ENCODE measurements at regions not wholly inside any gene's neighbourhood (a gene's known extent, or its start where the extent isn't known, plus 50 kb on each side); places are given as distances from the start of the nearest gene placed in this dataset.
"Not testable (repeated sequence)": the region's sequence is repeated elsewhere in the genome, so short reads cannot be mapped to it uniquely, and the experiment has no call there.

- H3K9ac ChIP-seq = no peak overlapping the region
- H3K79me2 ChIP-seq (ENCODE audit: low read depth) = no peaks in the 10 kb centered on the region
- no peaks in the 10 kb centered on the region for H3K36me3 ChIP-seq
- peaks cover 1% of the 10 kb centered on the region for H3K9me3 Mint-ChIP-seq
- H3K4me3 ChIP-seq = no peak overlapping the region
- H4K20me1 ChIP-seq (ENCODE audit: low read depth) = no peaks in the 10 kb centered on the region
- H2AFZ ChIP-seq (replicated peaks) = peak overlapping the region; percentile 7
- no peak for TF ChIP-seq EZH2 (IDR thresholded peaks at IDR 0.05)
- TF ChIP-seq EZH2phosphoT487 (IDR thresholded peaks at IDR 0.05) = no peak
- TF ChIP-seq CTCF (IDR thresholded peaks at IDR 0.05) = no peak
- peaks cover 26% of the 10 kb centered on the region for H3K4me1 ChIP-seq
- H3K27ac ChIP-seq = no peak overlapping the region
- peak overlapping the region; percentile 97 for H3K27ac Mint-ChIP-seq
- no peaks in the 10 kb centered on the region for H3K27me3 ChIP-seq
- no peaks in the 10 kb centered on the region for H3K9me3 ChIP-seq (ENCODE audit: low read depth)
- peak overlapping the region; percentile 66 for H3K4me3 Mint-ChIP-seq
- H3F3A ChIP-seq (ENCODE audit: low read depth) = peaks cover 11% of the 10 kb centered on the region
- peak; percentile 97 for DNase-seq (ENCODE audit: low spot score)
- H3K4me2 ChIP-seq = peak overlapping the region; percentile 40
- peaks cover 38% of the 10 kb centered on the region for H3K4me1 Mint-ChIP-seq
- no peaks in the 10 kb centered on the region for H3K36me3 Mint-ChIP-seq
- H3K27me3 Mint-ChIP-seq (ENCODE audit: insufficient read depth, low read depth) = peaks cover 2% of the 10 kb centered on the region
These were observed 81.7 kb upstream of the PRR5 start for GRCh38 chr22:44620129-44620840.

GRCh38 chr22:44619560-44620128 is 82.4 kb upstream of the PRR5 start:
- H3K9ac ChIP-seq; H3K27ac Mint-ChIP-seq; DNase-seq (ENCODE audit: low spot score); H3K27ac ChIP-seq; H4K20me1 ChIP-seq (ENCODE audit: low read depth); H3K9me3 ChIP-seq (ENCODE audit: low read depth); H3K27me3 Mint-ChIP-seq (ENCODE audit: insufficient read depth, low read depth); H3K9me3 Mint-ChIP-seq; H3K36me3 Mint-ChIP-seq; H3K4me3 Mint-ChIP-seq; H3K36me3 ChIP-seq; H3K4me3 ChIP-seq; H3K79me2 ChIP-seq (ENCODE audit: low read depth); H3K4me2 ChIP-seq; H3K27me3 ChIP-seq: not testable (repeated sequence)
- peaks cover 38% of the 10 kb centered on the region for H3K4me1 Mint-ChIP-seq
- Histone ChIP-seq H2AFZ (replicated peaks) (peak overlapping the region; percentile 7), H3F3A (ENCODE audit: low read depth) (peaks cover 11% of the 10 kb centered on the region), H3K4me1 (peaks cover 26% of the 10 kb centered on the region)

- not testable (repeated sequence) for H3K4me3 Mint-ChIP-seq; H3K27me3 Mint-ChIP-seq (ENCODE audit: insufficient read depth, low read depth); H3K36me3 Mint-ChIP-seq; H3K9me3 ChIP-seq (ENCODE audit: low read depth); H3K4me2 ChIP-seq; DNase-seq (ENCODE audit: low spot score); H2AFZ ChIP-seq (replicated peaks); H3K9me3 Mint-ChIP-seq; H3K36me3 ChIP-seq; H3K9ac ChIP-seq; H3K27me3 ChIP-seq; H3K79me2 ChIP-seq (ENCODE audit: low read depth); H3K27ac ChIP-seq; H4K20me1 ChIP-seq (ENCODE audit: low read depth); H3K27ac Mint-ChIP-seq; H3K4me3 ChIP-seq
- Histone ChIP-seq H3F3A (ENCODE audit: low read depth) (peaks cover 11% of the 10 kb centered on the region), H3K4me1 (peaks cover 20% of the 10 kb centered on the region)
- H3K4me1 Mint-ChIP-seq = peaks cover 33% of the 10 kb centered on the region
These were observed 83.1 kb upstream of the PRR5 start for GRCh38 chr22:44618910-44619309.

- Mint-ChIP-seq H3K27ac (no peak overlapping the region), H3K9me3 (peaks cover 8% of the 10 kb centered on the region), H3K4me1 (peaks cover 29% of the 10 kb centered on the region), H3K4me3 (no peak overlapping the region), H3K27me3 (ENCODE audit: insufficient read depth, low read depth) (peaks cover 7% of the 10 kb centered on the region), H3K36me3 (no peaks in the 10 kb centered on the region)
- no peak for DNase-seq (ENCODE audit: low spot score)
- Histone ChIP-seq H4K20me1 (ENCODE audit: low read depth) (no peaks in the 10 kb centered on the region), H3K9me3 (ENCODE audit: low read depth) (no peaks in the 10 kb centered on the region), H3K4me1 (peaks cover 15% of the 10 kb centered on the region), H2AFZ (replicated peaks) (no peak overlapping the region), H3K79me2 (ENCODE audit: low read depth) (no peaks in the 10 kb centered on the region), H3F3A (ENCODE audit: low read depth) (peaks cover 11% of the 10 kb centered on the region), H3K4me2 (no peak overlapping the region), H3K36me3 (no peaks in the 10 kb centered on the region), H3K27me3 (no peaks in the 10 kb centered on the region), H3K27ac (no peak overlapping the region), H3K9ac (no peak overlapping the region), H3K4me3 (no peak overlapping the region)
- TF ChIP-seq CTCF (IDR thresholded peaks at IDR 0.05) (no peak), EZH2phosphoT487 (IDR thresholded peaks at IDR 0.05) (no peak), EZH2 (IDR thresholded peaks at IDR 0.05) (no peak)
These were observed 83.6 kb upstream of the PRR5 start for GRCh38 chr22:44618400-44618799.
